HG03342 (cell line): ENCODE measurements at regions not wholly inside any gene's neighbourhood (a gene's known extent, or its start where the extent isn't known, plus 50 kb on each side); places are given as distances from the start of the nearest gene placed in this dataset.

ENCODE experiments used
- ATAC-seq: cut with Tn5 transposase; IDR thresholded peaks from one replicate; pipeline ENCODE4 v1.9.1; 2021; ENCODE audit warnings: mild to moderate bottlenecking, moderate library complexity; ENCODE audit not compliant: unreplicated experiment

GRCh38 chr15:81498294-81498693 lies 124.3 kb upstream of the TMC3 start:
- ATAC-seq = no peak

GRCh38 chr15:81497238-81497637 lies 123.2 kb upstream of the TMC3 start:
- no peak for ATAC-seq

GRCh38 chr15:81495780-81496467 lies 121.9 kb upstream of the TMC3 start:
- ATAC-seq = no peak

GRCh38 chr15:81492969-81493645 lies 119.1 kb upstream of the TMC3 start:
- ATAC-seq = no peak

- no peak for ATAC-seq
Measured at GRCh38 chr15:81492331-81492968, 118.4 kb upstream of the TMC3 start.

GRCh38 chr15:81491414-81492096 lies 117.5 kb upstream of the TMC3 start:
- no peak for ATAC-seq

GRCh38 chr15:81485806-81486205 lies 111.8 kb upstream of the TMC3 start:
- ATAC-seq = no peak

GRCh38 chr15:81484086-81484955 lies 110.3 kb upstream of the TMC3 start:
- no peak for ATAC-seq

GRCh38 chr15:81483496-81483895 lies 109.5 kb upstream of the TMC3 start:
- no peak for ATAC-seq

- no peak for ATAC-seq
Measured at GRCh38 chr15:81481346-81481745, 107.3 kb upstream of the TMC3 start.

- ATAC-seq = peak; percentile 53
Measured at GRCh38 chr15:81480645-81481053, 106.6 kb upstream of the TMC3 start.

GRCh38 chr15:81478354-81478753 lies 104.3 kb upstream of the TMC3 start:
- no peak for ATAC-seq

GRCh38 chr15:81475926-81476325 lies 101.9 kb upstream of the TMC3 start:
- no peak for ATAC-seq

- no peak for ATAC-seq
Measured at GRCh38 chr15:81475471-81475870, 101.5 kb upstream of the TMC3 start.

GRCh38 chr15:81473946-81474345 lies 99.9 kb upstream of the TMC3 start:
- ATAC-seq = no peak

GRCh38 chr15:81473177-81473576 lies 99.2 kb upstream of the TMC3 start:
- no peak for ATAC-seq

GRCh38 chr15:81471151-81471550 lies 97.1 kb upstream of the TMC3 start:
- ATAC-seq = no peak

GRCh38 chr15:81469154-81469553 lies 95.1 kb upstream of the TMC3 start:
- ATAC-seq = no peak

GRCh38 chr15:81466741-81467140 lies 92.7 kb upstream of the TMC3 start:
- no peak for ATAC-seq

- no peak for ATAC-seq
Measured at GRCh38 chr15:81454024-81454423, 80.0 kb upstream of the TMC3 start.

GRCh38 chr15:81450721-81451120 lies 76.7 kb upstream of the TMC3 start:
- no peak for ATAC-seq
